NCI-H446 treated with DMSO at 0.1 percent for 48 hours (cell line): ENCODE measurements at regions not wholly inside any gene's neighbourhood (a gene's known extent, or its start where the extent isn't known, plus 50 kb on each side); places are given as distances from the start of the nearest gene placed in this dataset.

Experiments
- DNase-seq: peaks from one replicate; lab custom pipeline; 2025; lab: John Stamatoyannopoulos, UW

GRCh38 chr15:91559066-91559465 lies 294.4 kb upstream of the SLCO3A1 start:
- DNase-seq: no peak

GRCh38 chr15:91561371-91562100 lies 292.0 kb upstream of the SLCO3A1 start:
- no peak for DNase-seq

- no peak for DNase-seq
Measured at GRCh38 chr15:91562698-91563097, 290.8 kb upstream of the SLCO3A1 start.

- DNase-seq: no peak
Measured at GRCh38 chr15:91564631-91565030, 288.9 kb upstream of the SLCO3A1 start.

GRCh38 chr15:91566141-91566540 lies 287.4 kb upstream of the SLCO3A1 start:
- DNase-seq: no peak

GRCh38 chr15:91568036-91568435 lies 285.5 kb upstream of the SLCO3A1 start:
- DNase-seq: no peak

GRCh38 chr15:91572110-91572509 lies 281.4 kb upstream of the SLCO3A1 start:
- DNase-seq: peak; percentile 5

- DNase-seq: no peak
Measured at GRCh38 chr15:91576096-91576495, 277.4 kb upstream of the SLCO3A1 start.

- DNase-seq: no peak
Measured at GRCh38 chr15:91578511-91578910, 275.0 kb upstream of the SLCO3A1 start.

- no peak for DNase-seq
Measured at GRCh38 chr15:91584895-91585294, 268.6 kb upstream of the SLCO3A1 start.

GRCh38 chr15:91586560-91586959 lies 266.9 kb upstream of the SLCO3A1 start:
- no peak for DNase-seq

- DNase-seq: no peak
Measured at GRCh38 chr15:91589360-91589759, 264.1 kb upstream of the SLCO3A1 start.

- no peak for DNase-seq
Measured at GRCh38 chr15:91592567-91592966, 260.9 kb upstream of the SLCO3A1 start.

GRCh38 chr15:91593067-91593466 lies 260.4 kb upstream of the SLCO3A1 start:
- no peak for DNase-seq

GRCh38 chr15:91593653-91594052 lies 259.9 kb upstream of the SLCO3A1 start:
- no peak for DNase-seq

- DNase-seq: no peak
Measured at GRCh38 chr15:91599261-91599660, 254.2 kb upstream of the SLCO3A1 start.

- DNase-seq: no peak
Measured at GRCh38 chr15:91603384-91604080, 250.0 kb upstream of the SLCO3A1 start.

GRCh38 chr15:91604122-91604521 lies 249.4 kb upstream of the SLCO3A1 start:
- no peak for DNase-seq

GRCh38 chr15:91605576-91605975 lies 247.9 kb upstream of the SLCO3A1 start:
- no peak for DNase-seq

GRCh38 chr15:91609231-91609630 lies 244.3 kb upstream of the SLCO3A1 start:
- DNase-seq: no peak

- DNase-seq: no peak
Measured at GRCh38 chr15:91609966-91610365, 243.5 kb upstream of the SLCO3A1 start.

GRCh38 chr15:91611561-91612323 lies 241.8 kb upstream of the SLCO3A1 start:
- DNase-seq: no peak

- DNase-seq: no peak
Measured at GRCh38 chr15:91620229-91620628, 233.3 kb upstream of the SLCO3A1 start.
